ENCODE measurements at regions not wholly inside any gene's neighbourhood (a gene's known extent, or its start where the extent isn't known, plus 50 kb on each side); places are given as distances from the start of the nearest gene placed in this dataset.
"Not testable (repeated sequence)": the region's sequence is repeated elsewhere in the genome, so short reads cannot be mapped to it uniquely, and the experiment has no call there.

DNA sequence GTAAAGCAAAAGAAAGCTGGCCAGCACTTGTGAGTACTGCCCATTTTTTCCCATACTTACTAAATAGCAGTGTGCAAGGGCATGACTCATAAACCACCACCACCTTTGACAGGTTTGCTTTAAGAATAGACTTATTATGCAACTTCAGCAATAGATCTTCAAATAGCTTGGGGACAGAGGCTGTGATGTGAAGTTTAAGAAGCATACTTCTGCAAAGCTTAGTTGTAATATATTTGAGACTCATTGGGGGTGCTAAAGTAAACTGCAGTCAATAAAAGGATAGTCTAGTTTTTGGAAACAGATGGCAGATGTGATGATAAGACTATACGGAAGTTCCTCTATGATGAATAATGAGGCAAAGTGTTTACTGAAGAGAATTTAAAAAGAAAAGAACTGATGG lies 210.0 kb downstream of the PLA2G4A start:
- DNase-seq = no peak

DNA sequence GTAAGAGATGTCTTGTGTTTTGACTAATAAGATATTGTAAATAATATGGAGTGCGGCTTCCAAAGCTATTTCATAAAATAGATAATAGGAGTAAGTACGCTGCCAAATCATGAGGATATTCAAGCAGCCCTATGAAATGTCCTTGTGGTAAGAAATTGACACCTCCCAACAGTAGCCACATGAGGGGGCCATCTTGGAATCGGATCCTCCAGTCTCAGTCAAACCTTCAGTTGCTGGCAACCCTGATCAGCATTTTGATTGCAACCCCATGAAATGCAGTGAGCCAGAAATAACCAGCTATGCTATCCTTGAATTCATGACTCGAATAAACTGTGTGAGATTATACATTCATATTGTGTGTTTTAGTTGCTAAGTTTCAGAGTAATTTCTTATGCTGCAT lies 212.4 kb downstream of the PLA2G4A start:
- no peak for DNase-seq

DNA sequence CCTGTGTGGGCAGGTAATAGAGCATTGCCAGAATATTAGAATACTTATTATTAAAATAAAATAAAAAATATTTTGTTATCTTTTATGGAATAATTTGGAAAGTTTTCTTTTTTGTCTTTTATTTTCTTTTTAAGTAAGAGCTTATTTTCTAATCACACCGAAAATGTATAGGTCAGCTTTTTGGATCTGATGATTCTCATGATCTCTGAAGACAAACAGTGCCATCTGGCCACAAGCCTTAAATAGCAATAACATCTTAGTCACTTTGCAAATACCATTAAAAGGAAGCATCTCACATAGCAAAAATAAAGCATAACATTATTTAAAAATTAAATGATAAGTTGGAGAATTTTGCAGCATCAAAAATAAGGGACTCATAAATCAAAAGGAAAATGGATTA lies 213.8 kb downstream of the PLA2G4A start:
- DNase-seq = no peak

DNA sequence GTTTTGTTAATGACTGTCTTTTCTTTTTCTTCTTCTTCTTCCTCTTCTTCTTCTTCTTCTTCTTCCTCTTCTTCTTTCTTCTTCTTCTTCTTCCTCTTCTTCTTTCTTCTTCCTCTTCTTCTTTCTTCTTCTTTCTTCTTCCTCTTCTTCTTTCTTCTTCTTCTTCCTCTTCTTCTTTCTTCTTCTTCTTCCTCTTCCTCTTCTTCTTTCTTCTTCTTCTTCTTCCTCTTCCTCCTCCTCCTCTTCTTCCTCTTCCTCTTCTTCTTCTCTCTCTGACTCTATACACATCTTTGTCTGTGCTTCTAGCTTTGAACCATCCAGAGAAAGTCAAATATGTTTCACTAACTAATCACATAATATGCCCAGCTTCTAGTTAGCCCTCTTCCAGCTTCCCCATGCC lies 214.7 kb downstream of the PLA2G4A start:
- not testable (repeated sequence) for DNase-seq

DNA sequence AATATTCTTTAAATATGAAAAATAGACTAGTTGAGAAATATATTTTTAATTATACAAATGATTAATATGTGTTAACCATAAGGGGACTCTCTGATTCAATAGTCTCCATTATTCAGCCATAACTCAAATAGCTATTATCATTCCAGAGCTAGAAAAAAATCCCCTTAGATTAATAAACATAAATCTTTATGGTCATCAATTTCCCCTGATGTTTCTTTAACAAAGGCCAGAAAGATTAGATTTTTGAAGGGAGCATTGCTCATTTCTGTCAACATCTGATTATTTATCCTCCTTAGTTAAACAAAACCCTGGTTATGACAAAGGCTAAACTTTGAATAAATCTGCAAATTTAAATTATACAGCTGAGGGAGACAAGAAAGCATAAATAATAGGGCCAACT lies 215.7 kb downstream of the PLA2G4A start:
- no peak for DNase-seq

DNA sequence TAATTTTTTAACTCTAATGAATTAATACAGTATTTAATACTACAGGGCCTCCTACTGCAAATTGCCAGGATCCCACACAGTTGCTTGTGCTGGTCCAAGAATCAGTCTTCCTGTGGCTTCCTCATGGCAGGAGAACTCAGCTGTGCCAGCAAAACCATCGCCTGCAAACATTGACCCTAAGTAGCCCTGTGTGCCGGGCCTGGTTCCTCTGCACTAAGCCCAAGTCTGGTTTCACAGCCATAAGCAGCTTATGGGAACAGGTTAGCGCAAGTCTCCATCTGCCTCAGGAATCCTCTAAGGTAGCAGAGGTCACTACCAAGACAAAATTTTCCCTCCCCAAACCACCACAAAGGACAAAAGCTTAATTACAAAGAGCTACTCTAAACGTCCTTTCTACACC lies 216.6 kb downstream of the PLA2G4A start:
- DNase-seq = no peak

DNA sequence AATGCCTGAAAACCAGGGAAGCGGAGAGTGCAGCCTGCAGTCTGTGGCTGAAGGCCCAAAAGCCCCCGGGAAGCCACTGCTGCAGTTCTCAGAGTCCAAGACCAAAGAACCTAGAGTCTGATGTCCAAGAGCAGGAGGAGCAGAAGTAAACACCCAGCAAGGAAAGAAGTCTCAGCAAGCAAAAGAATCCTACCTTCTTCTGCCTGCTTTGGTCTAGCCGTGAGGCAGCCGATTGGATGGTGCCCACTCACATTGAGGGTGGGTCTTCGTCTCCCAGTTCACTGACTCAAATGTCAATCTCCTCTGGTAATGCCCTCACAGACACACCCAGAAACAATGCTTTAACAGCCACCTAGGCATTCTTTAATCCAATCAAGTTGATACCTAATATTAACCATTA lies 217.5 kb downstream of the PLA2G4A start:
- no peak for DNase-seq

DNA sequence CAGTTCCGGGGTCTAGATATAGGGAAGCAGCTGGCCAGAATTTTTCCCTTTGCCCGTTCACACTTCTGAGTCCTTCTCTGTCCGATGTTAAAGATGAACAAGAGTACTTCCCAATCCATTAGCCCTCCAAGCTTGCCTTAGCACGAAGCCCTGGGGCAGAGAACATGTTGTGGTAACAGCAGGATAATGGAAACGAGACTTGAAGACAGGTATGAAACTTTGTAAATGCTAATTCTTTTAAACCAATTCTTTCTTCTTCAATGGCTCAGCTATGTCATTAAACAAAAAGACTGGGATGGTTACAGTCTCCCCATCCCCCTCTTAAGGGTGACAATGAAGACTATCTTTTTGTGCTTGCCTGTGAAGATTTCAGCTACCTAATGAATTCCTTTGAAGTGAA lies 218.5 kb downstream of the PLA2G4A start:
- no peak for DNase-seq

DNA sequence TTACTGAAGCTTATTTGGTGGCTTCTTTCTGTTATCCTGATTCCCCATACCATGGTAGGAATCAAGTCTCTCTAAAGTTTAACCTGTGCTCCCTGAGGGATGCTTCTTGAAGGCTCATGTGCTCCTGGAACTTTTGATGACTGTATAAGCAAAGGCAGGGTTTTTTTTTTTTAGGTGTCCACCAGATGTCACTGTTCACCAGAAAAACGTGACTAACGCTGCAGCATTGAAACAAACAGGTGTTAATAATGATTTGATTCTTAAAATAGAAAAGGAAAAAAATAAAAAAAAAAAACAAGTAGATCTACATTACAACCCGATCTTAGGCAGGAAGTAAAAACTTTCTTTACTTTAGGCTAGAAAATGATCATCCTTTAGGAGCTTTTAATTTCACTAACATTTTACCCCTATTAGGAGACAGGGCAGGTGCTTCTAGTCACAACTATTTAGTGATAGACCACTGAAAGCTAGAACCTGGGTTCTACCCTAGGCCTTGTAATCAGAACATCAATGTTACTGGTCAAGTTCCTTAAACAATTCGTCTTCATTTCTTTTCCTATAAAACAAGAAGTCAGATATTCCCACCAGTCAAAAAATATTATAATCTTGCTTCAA lies 223.0 kb downstream of the PLA2G4A start:
- peak; percentile 29 for DNase-seq

DNA sequence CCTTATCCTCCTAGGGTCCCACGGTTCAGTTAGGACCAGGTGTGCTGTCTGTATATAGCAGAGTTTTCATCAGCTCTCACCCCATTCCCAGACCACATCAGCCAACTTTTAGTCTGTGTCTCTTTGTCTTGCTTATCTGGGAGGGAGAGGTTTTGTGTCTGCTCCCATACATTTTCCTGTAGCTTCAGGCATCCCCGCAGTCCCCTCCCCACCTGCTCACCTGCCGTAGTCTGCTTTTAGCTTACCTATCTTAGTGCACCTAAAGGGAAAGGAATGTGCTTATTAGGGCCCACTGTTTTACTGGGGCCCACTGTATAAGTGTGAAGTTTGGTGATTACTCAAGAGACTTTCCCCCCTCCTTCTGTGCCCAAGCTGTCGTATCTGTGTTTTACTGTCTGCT lies 225.1 kb downstream of the PLA2G4A start:
- DNase-seq = no peak

DNA sequence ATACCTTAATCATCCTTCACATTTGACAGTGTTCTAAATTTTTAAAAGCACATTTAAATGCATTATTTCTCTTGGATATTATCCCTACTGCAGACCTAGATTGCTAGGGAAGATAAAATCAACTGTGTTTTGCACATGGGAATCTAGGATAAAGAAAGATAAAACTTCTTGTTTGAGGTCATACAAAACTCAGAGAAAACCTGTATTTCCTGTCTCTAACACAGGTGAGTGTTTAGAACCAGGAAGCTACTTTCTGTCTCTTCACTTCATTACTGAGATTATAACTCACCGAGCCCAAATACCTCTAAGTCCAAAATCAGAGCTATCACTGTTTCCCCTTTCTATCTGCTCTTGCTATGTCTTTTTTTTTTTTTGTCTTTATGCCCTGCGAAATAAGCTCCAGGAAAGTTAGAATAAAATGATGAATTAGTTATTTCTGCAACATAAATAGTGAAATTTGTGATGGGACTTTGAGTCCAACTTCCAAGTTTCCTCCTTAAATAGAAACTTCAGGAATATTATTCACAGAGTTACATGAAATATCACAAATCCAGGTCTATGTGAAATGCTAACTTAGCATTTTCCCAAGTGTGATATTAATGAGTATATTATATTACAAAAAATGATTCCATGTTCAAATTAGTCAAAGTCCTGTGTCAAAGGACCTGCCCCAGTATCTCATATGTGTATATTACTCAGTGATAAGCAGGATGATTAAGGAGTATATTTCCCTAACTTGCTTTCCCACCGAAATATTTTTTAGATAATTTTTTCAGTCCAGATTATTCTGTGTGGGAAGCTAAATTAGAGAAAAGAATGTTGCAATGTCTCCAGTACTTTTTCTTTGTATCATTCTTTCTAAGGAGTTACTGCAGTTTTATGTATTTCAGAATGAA lies 226.4 kb downstream of the PLA2G4A start:
- no peak for DNase-seq

DNA sequence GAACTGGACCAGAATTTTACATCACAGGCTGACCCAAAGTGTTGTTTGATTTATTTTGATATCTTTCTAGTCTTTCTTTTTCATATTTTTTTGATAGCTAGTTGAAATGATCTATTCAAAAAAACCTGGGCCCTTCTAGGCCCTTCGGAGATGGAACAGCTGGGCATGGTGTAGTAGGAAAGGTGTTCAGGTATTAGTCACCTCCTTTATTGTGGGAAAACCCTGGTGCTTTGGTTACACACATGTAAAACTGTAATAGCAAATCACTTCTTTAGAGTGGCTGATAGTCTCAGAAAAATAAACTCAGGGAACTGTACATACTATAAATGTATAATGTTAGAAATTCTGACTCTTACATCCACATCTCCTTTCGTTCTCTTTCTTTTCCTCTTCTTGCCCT lies 234.5 kb downstream of the PLA2G4A start:
- DNase-seq = no peak

DNA sequence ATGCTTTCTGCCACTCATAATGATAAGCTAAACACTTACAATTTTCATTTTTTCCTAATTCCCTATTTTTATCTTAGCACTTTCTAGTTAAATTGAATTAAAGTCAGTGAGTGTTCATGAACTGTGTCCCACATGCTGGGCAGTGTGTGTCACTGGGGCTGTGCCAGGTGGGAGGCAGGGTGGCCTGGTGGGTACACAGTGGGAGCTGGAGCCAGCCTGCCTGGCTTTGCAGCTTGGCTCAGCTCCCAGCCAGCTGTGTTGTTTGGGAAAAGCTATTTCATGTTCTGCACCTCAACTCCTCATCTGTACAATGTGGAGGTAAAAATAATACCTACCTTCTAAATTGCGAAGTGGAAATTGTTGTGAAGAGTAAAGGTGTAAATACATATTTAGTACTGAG lies 238.4 kb downstream of the PLA2G4A start:
- DNase-seq = no peak

DNA sequence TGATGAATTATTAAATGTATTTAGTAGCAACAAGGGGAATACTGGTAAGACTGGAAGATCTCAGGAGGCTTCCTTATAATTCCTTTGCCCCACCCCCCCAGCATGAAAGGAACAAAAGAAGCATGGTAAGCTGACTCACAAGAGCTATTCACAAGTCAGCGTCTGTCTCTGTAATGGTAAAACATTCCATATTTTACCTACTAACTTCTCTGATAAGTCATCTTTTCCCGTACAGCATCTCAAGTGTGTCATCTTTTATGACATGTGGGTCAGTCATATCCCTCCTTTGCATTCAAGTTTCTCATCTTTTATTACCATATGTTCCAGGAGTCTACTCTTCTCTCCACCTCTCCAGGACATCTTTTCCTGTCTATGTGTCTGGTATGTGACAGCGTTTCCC lies 241.3 kb downstream of the PLA2G4A start:
- no peak for DNase-seq

DNA sequence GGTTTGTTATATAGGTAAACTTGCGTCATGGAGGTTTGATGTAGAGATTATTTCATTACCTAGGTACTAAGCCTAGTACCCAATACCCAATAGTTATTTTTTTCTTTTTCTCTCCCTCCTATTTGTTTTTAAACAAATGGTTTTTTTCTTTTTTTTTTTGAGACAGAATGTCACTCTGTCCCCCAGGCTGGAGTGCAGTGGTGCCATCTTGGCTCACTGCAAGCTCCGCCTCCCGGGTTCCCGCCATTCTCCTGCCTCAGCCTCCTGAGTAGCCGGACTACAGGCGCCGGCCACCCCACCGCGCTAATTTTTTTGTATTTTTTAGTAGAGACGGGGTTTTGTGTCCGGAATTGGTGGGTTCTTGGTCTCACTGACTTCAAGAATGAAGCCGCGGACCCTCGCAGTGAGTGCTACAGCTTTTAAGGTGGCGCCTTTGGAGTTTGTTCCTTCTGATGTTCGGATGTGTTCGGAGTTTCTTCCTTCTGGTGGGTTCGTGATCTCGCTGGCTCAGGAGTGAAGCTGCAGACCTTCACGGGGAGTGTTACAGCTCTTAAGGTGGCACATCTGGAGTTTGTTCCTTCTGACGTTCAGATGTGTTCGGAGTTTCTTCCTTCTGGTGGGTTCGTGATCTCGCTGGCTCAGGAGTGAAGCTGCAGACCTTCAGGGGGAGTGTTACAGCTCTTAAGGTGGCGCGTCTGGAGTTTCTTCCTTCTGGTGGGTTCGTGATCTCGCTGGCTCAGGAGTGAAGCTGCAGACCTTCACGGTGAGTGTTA lies 243.7 kb downstream of the PLA2G4A start:
- DNase-seq = not testable (repeated sequence)

DNA sequence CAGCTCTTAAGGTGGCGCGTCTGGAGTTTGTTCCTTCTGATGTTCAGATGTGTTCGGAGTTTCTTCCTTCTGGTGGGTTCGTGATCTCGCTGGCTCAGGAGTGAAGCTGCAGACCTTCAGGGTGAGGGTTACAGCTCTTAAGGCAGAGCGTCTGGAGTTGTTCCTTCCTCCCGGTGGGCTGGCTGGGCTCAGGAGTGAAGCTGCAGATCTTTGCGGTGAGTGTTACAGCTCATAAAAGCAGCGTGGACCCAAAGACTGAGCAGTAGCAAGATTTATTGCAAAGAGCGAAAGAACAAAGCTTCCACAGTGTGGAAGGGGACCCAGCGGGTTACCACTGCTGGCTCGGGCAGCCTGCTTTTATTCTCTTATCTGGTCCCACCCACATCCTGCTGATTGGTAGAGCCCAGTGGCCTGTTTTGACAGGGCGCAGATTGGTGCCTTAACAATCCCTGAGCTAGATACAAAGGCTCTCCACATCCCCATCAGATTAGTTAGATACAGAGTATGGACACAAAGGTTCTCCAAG lies 244.3 kb downstream of the PLA2G4A start:
- not testable (repeated sequence) for DNase-seq

DNA sequence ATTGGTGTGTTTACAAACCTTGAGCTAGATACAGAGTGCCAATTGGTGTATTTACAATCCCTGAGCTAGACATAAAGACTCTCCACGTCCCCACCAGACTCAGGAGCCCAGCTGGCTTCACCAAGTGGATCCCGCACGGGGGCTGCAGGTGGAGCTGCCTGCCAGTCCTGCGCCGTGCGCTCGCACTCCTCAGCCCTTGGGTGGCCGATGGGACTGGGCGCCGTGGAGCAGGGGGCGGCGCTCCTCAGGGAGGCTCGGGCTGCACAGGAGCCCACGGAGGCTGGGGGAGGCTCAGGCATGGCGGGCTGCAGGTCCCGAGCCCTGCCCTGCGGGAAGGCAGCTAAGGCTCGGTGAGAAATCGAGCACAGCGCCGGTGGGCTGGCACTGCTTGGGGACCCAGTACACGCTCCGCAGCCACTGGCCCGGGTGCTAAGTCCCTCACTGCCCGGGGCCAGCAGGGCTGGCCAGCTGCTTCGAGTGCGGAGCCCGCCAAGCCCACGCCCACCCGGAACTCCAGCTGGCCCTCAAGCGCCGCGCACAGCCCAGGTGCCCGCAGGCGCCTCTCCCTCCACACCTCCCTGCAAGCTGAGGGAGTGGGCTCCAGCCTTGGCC lies 245.0 kb downstream of the PLA2G4A start:
- DNase-seq = not testable (repeated sequence)

DNA sequence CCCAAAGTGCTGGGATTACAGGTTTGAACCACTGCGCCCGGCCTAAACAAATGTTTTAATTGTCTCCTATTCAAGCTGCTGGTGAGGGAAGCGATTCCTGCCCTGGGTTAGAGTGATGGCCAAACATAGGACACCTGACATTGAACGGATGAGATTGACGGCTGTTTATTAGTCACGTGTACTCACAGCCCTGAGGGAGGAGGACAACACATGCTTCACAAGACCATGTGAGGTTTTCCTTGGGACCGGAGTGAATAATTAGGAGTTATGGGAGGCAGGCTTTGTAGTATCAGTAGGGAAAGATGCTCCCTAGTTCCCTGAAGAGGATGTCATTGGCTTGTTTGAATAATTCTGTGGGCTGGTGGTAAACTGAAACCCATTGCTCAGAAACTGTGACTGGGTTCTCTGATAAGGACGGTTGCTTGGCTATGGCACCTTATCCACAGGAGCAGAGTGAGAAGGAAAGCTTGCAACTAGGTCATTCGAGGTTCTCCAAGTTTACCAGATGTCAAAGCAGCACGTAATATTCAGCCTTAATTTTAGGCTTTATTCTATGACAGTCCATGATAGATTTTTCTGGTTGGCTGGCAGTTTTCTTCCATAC lies 245.8 kb downstream of the PLA2G4A start:
- DNase-seq = no peak

DNA sequence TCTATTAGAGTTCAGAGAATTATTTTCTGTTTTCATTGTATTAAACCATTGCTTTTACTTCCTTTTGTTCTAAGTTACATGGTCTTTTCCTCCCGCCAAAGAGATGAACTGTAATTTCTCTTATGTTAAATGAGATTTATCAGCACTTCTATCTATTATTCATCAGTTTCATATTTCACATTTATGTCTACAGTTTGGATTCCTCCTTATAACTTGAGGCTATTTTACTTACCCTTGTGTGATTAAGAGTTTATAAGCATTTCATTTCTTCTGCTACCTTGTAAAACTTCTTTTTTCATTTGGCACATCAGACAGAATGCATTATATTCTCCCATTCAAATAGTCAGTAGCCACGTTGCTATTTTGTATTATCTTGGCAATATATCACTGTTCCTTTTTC lies 248.2 kb downstream of the PLA2G4A start:
- DNase-seq = no peak

DNA sequence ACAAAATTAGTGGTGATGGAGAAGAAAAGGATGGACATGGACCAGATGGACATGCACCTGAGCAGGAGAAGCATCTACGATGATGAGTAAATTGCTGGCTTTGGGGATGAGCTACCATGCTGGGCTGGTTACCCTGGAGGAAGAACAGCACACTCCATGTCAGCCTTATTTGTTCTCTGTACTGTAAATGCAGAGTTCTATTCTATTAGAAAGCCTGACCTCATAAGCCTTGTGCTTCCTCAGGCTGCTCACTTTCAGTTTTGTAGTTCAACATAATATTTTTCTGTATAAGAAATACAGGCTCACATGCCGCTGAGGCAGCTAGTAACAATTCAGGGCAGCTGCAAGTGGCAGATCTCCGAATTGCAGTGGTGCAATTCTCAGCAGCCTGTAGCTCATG lies 249.6 kb downstream of the PLA2G4A start:
- no peak for DNase-seq

DNA sequence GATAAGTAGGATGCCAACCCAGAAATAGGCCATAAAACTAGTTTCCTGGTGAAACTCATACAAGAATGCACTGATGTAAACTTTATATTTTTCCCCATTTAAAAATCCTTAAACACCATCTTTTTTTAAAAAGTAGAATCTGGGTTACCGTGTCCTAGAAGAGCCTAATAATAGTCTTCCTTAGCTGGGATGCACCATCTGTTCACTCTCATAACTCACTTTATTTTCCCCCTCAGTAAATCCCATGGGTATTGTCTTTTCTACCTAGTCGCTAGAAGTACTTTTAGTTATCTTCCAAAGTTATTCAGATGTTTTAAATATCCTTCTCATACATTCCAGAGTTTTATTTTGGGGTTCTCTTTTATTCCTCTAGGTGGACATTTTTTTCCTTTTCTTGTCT lies 250.2 kb downstream of the PLA2G4A start:
- DNase-seq = no peak

DNA sequence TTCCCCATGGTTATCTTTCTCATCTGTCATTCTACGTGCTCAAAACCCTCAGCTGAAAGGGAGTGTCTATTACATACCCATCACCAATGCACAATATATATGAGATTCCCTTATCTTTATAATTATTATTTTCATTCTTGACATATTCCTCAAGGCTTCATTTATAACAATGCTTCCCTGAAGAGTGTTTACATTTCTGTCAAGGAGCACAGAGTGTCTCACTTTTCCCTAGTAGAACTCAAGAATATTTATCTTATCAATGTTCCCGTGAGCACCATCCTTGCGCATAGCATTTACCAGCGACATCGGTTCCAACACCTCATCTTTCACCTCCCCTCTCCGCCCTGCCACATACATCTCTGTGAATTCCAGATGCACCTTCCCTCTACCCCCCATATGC lies 250.6 kb downstream of the PLA2G4A start:
- no peak for DNase-seq

DNA sequence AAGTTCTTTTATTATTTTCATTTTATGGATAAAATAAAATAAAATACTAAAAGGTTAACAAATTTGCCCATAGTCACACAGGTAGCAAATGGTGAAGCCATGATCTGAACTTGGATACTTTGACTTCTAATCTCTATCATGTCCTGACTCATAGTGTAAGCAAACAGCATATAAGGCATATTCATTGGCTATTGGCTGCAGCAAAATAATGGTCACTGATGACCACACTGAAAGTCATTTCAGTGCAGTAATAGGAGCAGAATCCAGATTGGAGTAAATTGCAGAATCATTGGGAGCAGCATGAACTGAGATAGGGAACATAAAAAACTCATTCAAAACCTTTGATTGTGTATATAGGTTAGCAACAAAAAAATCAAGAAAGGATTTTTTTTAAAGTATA lies 262.9 kb downstream of the PLA2G4A start:
- no peak for DNase-seq
